ENCODE measurements at regions not wholly inside any gene's neighbourhood (a gene's known extent, or its start where the extent isn't known, plus 50 kb on each side); places are given as distances from the start of the nearest gene placed in this dataset.

DNA sequence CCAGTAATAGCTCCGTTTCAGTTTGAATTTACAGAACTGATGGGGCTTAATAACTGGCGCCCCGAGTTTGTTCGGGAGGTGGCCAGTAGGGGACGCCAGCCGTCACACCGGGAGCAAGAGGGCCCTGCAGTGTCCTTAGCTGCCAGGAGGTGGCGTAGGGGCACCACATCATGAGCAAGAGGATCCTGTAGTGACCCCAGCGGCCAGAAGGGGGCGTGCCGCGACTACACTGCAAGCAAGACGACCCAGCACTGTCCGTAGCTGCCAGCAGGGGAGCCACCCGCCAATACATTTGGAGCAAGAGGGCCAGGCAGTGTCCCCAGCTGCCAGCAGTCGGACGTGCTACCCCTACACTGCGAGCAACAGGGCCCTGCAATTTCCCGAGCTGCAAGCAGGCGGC is 663.7 kb upstream of the B3GAT1 start:
- DNase-seq (ENCODE audit: low read depth) = peak; percentile 4

DNA sequence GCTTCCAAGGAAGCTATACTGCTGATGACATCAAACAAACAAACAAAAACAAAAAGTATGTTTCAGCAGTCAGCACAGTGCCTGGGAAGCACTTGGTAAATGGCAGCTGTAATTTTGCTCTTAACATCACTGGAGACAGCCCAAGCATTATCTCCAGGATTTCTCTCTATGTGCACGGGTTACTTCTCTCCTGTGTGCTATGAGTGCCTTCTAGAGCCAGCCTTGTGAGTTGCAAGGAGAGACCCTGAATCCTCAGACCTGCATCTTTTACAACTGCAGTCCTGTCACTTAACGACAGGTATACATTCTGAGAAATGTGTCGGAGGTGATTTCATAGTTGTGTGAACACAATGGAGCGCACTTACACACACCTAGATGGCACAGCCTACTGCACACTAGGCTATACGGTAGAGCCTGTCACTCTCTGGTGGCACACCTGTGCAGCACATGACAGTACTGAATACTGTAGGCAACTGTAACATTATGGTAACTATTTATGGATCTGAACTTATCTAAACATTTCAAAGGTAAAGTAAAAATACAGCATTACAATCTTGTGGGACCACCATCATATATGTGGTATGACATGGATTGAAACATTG is 662.5 kb upstream of the B3GAT1 start:
- no peak for DNase-seq (ENCODE audit: low read depth)

DNA sequence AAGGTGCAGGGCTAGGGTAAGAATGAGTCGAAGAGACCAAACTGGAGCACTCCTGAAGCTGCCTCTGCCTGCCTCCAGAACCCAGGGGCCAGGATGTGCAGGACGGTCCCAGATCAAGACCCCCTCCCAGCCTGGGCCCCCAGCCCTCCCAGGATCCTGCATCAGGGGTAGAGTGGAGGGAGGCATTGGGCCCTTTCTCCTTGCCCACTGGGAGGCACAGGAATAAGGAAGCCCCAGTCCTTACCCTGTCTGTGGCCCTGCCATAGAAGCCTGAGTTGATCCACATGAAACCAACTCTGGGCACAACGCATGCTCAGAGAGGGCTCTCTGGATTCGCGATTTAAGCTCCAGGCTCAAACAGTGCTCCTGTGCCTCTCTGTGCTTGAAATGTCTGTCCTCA is 661.8 kb upstream of the B3GAT1 start:
- no peak for DNase-seq (ENCODE audit: low read depth)

DNA sequence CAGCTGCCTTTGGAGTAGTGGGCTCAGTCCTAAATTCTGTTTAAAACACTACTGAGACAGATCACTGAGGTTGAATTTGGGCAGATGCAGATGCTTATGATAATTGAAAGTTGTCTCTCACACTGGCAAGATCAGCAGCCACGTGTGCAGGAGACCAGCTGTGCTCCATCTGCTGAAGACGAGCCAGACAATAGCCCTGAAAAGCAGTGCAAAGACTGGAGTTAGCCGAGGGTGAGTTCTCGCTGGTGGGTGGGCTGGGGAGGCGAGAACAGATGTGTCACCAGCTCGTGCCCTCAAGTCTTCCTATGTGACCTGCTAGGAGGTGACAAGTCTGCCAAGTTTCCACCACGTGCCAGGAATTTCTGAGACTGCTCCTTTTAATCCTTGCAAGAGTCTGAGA is 661.3 kb upstream of the B3GAT1 start:
- no peak for DNase-seq (ENCODE audit: low read depth)

DNA sequence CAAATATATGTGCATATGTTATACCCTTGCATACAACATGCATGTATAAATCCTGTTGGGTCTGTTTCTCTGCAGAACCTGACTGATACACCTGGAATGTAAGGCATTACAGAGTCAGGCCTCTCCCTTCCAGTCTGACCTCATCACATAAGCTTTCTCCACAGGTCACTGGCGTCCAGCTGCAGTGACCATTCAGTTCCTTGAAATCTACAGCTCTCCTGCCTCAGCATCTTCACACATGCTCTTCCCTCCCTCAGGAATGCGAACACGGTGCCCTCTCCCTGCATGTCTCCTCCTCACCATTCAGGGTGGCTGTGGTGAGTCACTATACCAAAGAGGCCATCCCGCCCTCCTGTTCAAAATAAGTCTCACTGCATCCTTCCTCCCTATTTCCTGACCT is 657.8 kb upstream of the B3GAT1 start:
- no peak for DNase-seq (ENCODE audit: low read depth)

DNA sequence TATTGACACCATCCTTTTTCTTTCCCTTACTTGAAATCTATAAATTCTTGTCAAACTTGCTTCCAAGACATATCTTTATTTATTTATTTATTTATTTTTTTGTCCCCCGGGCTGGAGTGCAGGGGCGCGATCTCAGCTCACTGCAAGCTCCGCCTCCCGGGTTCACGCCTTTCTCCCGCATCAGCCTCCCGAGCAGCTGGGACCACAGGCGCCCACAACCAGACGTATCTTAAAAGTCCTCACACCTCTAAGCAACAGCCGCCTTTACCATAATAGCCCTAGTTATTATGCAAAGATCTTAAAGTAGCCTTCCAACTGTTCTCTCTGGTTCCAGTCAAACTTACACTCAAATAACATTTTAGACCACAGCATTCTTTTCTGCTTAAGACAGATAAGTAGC is 657.0 kb upstream of the B3GAT1 start:
- no peak for DNase-seq (ENCODE audit: low read depth)

DNA sequence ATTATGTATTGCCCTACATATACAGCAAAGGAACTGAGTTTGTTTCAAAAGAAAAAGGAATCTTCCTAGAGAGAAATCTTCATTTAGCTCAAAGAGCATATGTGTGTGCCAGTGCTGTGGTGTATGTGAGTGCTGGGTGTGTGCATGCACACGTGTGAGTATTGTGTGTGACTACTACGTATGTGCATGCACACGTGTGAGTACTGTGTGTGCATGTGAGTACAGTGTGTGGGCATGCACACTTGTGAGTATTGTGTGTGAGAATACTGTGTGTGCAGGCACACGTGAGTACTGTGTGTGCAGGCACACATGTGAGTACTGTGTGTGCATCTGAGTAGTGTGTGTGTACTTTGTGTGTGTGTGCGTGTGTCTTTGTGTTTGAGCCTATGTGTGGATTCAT is 651.0 kb upstream of the B3GAT1 start:
- no peak for DNase-seq (ENCODE audit: low read depth)

DNA sequence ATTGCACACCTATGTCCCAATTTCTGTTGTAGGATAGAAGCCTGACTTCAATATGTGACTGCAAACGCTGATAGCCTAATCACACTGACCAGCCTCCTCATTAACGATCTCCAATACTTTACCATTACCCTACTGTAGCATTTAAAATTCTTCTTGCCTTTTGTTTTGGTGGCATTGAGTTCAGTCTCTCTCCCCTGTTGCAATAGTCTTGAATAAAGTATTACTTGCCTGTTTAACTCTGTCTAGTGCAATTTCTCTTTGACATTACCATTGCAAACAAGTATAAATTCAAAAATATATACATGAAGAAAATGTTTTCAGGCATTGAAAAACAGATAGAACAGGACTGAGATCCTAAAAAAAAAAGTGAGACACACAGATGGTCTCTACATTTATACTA is 649.1 kb upstream of the B3GAT1 start:
- no peak for DNase-seq (ENCODE audit: low read depth)

DNA sequence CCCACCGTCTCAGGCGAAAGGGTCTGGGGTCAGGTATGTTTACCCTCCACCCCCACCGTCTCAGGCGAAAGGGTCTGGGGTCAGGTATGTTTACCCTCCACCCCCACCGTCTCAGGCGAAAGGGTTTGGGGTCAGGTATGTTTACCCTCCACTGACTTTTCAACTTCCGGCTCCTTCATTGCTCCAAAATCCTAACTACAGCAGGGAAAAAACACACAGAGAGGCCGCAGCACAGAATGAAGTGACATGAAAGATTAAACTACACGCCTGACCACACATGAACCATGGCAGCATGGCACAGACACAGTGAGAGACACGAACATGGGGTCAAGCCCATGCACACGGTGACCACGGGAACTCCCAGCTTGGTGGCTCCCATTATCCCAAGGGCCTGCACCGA is 634.9 kb upstream of the B3GAT1 start:
- no peak for DNase-seq (ENCODE audit: low read depth)

DNA sequence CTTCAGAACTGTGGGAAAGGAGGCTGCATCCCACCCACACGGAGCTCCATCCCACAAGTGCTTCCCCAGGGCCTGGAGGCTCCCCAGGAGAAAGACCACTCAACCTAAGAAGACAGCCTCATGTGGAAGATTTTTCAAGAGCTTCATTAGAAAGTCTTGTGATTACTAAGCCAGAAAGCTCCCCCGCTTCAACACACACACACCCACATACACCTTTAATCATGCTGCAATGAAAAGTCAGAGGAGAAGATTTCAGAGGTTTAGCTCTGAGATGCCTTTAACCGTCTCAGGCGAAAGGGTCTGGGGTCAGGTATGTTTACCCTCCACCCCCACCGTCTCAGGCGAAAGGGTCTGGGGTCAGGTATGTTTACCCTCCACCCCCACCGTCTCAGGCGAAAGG is 634.5 kb upstream of the B3GAT1 start:
- DNase-seq (ENCODE audit: low read depth) = no peak

DNA sequence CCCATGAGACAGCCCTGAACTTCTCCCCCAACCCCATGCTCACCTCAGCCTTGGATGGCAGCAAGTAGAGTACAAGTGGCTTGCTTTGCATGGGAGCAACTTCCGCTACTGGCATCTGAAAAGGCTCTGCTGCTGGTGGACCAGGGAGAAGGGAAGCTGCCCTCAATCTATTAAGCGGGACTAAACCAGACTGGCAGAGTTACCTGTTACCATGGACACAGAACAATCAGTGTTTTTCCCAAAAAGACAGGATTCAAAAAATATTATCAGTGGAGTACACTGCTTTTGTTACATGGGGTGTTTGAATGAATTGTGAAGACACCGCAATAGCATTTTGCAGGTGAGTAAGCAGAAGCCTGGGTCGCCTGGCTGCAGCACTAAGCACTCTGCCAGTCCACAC is 631.4 kb upstream of the B3GAT1 start:
- no peak for DNase-seq (ENCODE audit: low read depth)

DNA sequence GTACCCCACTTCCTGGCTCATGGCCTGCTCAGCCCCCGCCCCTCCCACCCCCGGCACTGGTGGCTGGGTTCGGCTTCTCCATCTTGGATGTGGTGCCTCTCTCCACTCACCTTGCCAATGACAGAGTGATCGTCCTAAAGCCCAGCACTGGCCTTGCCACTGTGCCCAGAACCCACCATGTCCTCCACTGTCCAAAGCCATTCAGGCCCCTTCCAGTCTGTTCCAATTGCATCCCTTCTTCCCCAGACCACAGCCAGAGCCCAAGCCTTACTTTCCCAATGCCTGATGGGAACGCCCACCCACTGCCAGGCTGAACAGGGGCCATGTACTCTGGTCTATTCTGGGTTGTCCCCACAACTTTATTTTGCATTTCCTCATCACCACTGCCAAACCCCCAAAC is 625.8 kb upstream of the B3GAT1 start:
- no peak for DNase-seq (ENCODE audit: low read depth)

DNA sequence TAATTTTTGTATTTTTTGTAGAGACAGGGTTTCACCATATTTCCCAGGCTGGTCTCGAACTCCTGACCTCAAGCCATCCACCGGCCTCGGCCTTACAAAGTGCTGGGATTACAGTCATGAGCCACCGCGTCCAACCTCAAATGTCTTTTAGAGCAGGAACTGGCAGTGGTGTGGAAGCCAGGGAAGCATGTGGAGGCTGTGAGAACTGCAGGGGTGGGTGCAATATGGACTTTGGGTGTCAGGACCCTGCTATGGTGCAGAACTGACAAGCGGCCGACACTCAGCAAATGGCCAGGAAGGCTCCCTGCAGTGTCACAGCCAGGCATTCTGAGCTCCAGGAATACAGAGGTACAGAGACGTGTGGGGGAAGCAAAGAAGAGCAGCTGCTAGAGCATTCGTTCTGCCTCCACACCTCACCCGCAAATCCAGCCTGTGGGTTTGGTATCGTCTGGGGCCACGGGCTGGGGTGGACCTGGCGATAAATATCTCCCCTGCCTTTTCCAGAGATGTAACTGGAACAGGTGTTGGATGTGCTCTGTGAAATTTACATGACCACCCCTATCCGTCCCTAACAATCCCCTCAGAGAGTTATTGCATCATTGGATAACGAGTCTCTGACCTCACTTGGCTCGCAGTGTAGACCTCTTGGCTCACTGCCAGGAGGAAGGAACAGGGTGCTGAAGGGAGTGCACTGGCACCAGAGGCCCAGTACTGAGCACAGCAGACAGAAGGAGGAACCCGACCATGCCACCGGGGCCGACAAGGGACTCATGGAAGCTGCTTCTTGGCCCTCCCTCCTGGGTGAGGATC is 624.7 kb upstream of the B3GAT1 start:
- no peak for DNase-seq (ENCODE audit: low read depth)

DNA sequence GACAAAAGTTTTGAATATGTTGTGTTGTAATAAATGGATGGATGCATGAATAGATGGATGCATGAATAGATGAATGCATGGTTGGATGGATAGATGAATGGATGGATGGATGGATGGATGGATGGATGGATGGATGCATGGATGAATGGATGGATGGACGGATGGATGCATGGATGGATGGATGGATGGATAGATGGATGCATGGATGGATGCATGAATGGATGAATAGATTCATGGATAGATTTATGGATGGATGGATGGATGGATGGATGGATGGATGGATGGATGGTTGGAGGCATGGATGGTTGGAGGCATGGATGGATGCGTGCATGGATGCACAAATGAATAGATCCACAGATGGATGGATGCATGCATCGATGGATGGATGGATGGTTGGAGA is 623.2 kb upstream of the B3GAT1 start:
- no peak for DNase-seq (ENCODE audit: low read depth)

DNA sequence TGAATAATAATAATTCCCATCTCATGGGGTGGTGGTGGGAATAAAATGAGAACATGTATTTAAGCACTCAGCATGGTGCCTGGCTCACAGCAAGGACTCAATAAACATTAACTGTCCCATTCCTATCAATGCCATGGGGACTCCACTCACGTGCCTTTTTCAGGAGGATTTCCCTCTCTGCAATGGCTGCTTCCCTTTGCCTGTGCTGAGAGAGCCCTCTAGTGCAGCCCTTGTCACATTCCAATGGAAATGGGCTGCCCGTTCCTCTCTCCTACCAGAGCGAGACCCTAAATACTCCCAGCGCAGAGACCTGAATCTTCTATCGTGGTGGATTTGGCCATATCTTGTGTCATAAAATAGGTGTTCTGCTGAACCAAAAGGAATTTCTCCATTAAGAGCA is 621.5 kb upstream of the B3GAT1 start:
- DNase-seq (ENCODE audit: low read depth) = no peak

DNA sequence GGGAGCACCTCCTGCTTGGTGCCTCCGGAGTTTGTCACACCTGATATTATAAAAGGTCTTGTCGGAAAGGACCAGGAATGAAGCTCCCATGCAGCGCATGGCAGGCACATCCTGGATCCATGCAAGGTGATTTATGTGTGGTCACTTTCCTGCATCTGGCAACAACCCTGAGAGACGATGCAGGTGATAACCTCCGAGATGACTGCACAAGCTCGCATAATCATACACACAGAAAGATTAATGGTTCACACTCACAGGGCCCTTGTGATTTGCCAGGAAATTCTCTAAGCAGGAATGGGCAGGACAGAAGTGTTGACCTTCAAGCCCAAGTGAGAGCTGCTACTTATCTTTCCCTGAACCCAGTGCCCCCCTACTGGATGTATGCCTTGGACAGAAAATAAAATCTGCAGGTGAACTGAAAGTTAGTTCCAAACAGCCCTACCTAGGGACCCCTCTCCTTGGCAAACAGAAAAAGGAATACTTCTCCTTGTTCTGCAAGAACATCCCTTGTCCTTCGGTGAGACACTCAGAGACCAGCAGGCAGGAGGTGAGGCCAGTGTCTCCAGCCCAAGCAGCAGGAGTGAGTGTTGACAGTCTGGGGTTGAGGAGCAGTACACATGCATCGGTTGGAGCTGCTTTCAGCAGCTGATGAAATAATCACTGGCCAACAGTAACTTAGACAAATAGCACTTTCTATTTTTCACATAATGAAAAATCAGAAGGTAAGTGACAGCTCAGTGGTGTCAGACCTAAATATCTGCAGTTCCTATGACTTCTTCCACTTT is 619.4 kb upstream of the B3GAT1 start:
- DNase-seq (ENCODE audit: low read depth) = no peak

DNA sequence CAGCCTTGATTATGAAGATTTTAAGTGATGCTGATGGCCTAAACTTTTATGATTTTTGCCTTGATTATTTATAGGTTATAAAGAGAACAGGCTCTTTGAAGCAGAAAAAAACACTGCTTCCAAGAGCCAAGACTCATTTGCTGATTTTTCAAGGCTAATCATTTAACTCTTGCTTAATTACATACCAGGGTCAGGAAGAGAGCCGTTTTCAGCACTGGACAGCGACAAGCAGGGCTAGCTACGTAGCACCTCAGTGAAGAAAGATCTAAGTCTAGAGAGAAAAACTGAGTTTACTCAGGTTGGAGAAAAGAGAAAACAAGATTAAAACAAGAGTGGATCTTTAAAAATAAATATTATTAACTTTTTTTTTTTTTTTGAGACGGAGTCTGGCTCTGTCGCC is 615.4 kb upstream of the B3GAT1 start:
- DNase-seq (ENCODE audit: low read depth) = peak; percentile 43

DNA sequence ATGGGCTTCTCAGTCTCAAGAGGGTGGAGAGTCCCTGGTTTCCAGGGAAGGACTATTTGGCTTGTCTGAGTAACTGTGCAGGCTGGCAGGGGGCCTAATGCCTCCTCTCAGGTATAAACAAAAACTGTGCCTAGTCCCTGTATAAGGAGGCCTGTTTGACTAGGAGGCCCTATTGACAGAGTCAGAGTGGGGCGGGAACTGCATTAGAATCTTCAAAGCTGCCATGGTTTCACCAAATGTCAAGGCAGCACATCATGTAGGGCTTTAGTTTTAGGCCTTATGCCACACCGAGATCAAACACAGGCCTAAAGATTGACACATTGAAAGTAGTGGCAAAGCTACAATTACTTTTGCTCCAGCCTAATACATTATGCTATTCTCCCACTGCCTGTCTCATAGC is 611.5 kb upstream of the B3GAT1 start:
- no peak for DNase-seq (ENCODE audit: low read depth)

DNA sequence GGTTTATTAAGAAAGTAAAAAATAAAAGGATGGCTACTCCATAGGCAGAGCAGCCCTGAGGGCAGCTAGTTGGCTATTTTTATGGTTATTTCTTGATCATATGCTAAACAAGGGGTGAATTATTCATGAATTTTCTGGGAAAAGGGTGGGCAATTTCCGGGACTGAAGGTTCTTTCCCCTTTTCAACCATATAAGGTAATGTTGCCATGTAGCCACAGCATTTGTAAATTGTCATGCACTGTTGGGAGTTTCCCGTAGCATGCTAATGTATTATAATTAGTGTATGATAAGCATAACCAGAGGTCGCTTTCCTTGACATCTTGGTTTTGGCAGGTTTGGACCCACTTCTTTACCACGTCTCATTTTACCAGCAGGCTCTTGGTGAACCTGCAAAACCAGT is 610.4 kb upstream of the B3GAT1 start:
- no peak for DNase-seq (ENCODE audit: low read depth)

DNA sequence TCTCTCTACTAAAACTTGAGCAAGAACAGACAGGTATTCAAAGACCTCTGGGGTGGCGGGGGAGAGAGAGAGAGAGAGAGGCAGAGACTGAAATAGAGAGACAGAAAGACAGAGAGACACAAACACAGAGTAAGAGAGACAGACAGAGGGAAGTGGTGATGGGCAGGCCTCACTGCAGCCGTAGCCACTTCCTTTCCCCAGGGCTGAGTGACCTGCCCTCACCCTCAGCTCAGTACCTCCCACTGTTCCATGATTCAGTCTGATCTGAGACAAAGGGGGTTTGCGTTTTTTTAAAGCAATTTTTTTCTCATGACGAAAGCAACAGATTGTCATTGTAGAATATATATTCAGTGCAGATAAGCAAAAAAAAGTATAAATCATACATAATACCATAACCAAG is 607.9 kb upstream of the B3GAT1 start:
- no peak for DNase-seq (ENCODE audit: low read depth)

DNA sequence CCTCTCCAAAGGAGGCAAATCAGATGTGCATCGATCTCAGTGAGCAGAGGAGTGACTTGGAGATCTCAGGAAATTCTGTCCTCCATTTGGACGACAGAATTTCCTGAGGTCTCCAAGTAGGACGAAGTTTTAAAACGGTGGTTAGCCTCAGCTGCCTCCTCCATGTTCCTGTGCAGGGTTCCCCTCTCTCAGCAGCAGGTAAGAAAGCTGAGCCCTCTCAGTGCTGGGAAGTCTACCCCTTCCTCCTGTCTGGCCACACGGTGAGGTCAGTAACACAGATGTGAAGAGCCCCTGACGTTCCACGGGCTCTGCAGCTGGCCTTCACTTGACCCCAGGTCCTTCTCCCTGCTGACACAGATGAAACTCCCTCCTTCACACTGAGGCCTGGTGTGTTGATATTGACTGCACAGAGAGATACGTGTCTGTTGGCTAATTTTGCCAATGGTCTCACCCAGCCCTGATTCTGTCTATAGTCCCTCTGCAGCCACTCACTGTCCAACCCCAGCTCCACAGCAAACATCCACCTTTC is 607.4 kb upstream of the B3GAT1 start:
- no peak for DNase-seq (ENCODE audit: low read depth)

DNA sequence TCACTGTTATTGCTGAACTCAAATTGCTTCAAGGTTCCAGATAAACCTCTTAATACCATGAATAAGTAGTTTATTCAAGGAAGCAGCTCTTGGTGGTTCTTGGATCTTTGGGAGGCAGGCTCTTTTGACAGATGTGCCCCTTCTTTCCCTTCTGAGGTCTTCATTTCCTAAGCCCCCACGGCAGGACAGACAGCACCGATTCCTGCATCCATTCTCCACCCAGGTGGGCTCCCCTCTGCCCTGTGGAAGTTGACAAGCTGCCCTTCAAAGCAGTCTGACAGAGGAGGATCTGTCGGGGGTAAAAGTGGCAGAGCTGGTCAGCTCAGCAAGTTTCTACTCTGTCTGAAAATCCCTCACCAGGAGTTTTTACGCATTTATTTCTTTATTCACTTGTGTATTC is 605.3 kb upstream of the B3GAT1 start:
- DNase-seq (ENCODE audit: low read depth) = no peak

DNA sequence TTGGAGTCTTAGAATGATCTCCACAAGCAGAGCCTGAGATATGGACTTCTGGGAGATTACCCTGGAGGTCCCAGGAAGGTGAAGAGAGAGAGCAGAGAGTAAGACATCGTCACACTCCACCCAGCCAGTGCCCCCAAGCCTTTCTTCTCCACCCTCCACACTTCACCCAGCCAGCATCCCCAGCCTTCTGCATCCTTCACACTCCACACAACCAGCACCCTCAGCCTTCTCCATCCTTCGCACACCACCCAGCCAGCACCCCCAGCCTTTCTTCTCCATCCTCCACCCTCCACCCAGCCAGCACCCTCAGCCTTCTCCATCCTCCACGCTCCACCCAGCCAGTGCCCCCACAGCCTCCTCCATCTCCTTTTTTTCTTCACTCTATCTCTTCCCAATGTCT is 603.9 kb upstream of the B3GAT1 start:
- DNase-seq (ENCODE audit: low read depth) = no peak
